GM18517 (cell line): ENCODE measurements at regions not wholly inside any gene's neighbourhood (a gene's known extent, or its start where the extent isn't known, plus 50 kb on each side); places are given as distances from the start of the nearest gene placed in this dataset.

Source experiments
- ATAC-seq: cut with Tn5 transposase; IDR thresholded peaks from one replicate; pipeline ENCODE4 v1.9.1; 2021; ENCODE audit warnings: mild to moderate bottlenecking, moderate library complexity; ENCODE audit not compliant: unreplicated experiment

DNA sequence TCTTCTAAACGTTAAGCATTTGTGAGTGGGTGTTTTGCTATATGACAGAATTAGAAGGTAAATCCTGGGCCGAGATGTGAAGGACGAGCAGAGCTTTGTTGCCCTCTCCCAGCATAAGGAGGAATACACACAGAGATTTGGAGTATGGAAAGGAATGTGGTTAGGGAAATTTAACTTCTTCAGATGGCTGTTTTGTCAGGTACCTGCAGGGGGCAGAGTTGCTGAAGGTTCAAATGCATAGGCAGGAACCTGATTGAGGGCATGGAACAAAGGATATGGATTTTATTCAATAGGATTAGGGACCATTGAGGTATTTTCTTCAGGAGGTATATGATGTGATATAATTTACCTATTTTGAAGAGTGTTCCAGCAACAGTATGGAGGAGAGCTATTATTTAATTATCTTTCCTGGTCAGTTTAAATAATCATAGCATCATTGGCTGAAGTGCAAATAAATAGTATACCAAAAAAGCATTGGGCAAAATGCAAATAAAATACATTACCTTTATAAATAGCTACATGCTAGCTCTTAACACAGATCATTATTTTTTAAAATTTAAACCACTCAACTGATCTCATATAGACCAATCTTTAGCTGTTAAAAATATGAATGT is 143.6 kb downstream of the SLIT2 start:
- ATAC-seq = peak; percentile 64

DNA sequence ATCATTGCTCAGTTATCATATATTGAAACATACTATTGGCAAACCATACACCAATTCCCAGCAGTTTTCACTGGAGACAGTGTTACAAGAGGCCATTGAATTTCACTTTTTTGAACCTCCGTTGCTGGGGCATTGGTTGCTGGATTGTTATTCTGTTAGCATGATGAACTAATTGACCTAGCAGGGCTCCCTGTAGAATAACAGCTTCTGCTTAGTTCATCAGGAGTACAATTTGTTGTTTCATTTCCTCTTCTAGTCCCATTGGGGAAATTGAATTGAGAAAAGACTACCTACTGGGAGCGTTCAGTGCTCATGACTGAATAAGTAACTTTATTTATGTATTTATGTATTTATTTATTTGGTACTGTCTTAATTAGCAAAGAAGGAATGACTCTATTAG is 151.6 kb downstream of the SLIT2 start:
- ATAC-seq = peak; percentile 55

DNA sequence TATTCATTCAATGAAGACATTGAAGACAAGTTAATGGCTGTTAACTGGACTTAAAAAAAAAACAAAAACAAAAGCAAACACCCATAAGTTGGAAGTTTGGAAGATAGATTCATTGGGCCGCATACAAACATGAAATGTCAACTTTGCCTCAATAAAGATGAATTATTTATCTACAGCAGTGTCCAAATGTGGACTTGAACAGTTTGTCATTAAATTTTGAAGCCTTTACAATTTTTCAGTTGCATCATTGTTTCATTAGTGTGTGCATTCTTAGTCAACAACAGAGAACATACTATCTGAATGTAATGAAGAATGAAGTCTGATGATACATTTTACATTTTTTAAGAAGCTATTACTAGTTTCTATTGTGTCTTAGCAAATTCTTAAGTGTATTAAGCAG is 152.1 kb downstream of the SLIT2 start:
- ATAC-seq = no peak

DNA sequence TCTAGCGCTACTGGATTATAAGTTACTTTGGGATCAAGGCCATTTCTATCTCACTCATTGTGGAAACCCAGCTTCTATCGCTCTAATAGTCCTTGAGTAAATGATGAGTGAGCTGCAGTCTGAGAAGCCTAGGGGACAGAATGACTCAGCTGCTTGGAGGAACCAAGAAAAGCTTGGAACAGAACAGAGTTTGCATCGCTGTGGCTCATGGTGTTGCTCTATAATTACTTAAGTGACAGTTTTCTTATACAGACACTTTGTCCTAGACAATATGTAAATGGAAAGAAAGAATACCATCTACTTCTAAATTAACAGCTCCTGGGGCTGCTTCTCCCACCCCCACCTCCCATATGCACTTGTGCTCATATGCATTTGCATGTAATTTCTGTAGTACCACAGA is 156.9 kb downstream of the SLIT2 start:
- no peak for ATAC-seq

DNA sequence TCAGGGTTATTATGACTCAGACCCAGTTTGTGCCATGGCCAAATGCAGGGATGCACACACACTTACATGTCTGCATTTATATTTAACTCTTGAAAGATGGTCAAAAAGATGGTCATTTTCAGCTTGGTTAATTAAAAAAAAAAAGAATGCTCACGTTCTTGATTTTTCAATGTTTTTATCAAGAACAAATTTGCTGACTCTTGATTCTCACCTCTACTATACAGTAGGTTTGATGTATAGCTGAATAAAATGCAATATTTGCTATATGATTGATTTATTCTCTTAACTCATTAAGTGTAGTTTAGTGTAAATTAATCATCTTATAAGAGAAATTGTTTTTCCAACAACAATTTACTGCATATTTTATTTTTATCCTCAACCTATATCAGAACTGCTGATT is 160.4 kb downstream of the SLIT2 start:
- no peak for ATAC-seq

DNA sequence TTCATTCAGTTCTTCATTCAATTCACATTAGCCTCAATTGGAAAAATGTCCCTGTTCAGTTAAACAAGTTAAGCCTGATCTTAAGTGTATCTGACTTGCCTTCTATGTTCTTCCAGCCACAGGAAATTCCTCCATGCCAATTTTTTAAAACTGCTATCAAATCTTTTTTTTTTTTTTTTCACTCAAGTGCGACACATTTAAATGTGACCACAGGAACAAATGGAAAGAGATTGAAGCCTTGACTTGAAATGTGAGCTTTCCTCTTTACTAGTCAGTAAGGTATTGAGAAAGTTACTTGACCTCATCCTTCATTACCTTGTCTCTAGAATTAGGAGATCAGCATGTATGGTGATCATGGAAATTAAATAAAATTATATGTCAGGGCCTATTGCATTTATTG is 165.1 kb downstream of the SLIT2 start:
- no peak for ATAC-seq

DNA sequence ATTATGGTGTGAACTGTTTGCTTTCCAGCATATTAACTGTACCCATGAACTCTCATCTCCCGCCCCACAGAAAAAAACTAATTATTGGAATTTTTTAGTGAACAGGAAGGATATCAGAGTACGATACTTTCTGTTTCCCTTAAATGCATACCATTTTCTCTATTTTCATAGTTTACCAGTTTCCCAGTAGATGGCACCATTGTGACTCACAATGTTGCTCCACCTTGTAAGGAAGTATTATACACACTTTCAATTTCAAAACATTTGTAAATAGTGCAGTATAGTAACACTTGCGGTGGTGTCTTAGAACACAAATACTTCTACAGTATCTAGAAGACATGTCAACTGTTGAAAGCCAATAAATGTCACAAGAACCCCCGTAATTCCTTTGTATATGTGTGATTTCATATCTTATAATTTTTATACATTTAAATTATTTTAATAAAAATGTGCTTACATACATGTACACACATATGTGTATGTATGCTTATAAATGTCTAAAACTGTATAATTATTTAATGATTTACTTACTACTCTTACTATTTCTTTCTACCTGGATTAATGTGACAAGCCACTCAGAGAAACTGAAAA is 167.3 kb downstream of the SLIT2 start:
- peak; percentile 99 for ATAC-seq

DNA sequence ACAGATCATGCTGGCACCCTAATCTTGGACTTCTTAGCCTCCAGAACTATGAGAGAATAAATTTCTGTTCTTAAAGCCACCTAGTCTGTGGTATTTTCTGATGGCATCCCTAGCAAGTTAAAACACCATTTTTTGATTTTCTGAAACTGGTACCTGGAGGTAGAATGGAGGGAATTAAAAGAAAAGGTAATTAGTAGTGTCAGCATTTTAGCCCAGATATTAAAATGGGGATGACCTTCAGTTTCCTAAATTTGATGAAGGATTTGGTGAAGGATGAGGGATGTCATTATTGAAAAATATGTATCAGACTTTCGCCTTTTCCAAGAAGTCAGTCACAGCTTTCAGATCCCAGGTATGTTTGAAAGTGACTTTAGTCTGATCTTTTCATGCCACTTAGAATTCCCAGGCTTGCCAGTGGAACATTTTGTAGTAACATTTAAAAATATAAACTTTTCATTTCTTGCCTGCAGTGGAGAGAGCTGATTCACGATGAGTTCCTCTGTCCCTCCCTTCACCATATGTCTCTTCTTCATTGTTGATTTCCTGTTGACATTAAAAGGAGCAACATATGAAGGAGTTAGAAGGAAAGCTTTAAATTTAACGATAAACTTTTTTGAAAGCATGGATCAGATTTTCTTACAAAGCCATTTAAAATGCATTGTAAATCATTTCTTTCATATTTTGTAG is 169.4 kb downstream of the SLIT2 start:
- no peak for ATAC-seq

DNA sequence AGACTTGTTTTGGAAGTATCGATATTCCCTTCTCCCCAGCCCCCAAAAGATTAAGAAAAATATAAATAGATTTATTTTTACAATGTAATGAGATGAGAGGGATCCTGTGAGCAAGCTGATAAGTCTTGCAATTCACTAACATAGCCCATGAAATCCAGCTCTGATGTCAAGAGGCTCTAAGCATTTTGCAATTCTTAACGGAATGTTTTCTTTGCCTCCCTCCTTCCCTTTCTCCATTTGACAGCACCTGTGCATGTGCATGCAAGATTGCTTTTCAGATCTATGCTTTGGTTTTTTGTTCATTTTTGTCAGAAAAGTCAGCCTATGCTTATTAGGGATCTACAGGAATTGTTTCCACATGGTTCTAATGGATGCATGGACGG is 169.9 kb downstream of the SLIT2 start:
- ATAC-seq = no peak

DNA sequence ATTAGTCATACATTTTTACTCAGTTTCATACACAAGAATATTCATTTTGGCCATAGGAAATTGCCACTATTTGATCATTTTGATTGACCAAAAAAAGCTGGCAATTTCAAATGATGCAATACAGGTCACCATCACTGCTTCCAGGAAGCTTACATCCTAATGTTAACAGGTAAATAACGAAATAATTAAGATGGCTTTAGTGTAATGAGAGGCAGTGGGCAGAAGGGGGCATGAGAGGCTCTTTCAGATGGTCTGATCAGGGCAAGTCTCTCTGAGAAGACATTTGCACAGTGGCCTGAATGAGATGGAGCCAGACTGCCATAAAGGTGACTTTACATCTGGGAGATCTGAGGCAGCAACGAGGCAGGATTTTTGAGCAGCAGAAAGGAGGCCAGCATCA is 170.7 kb downstream of the SLIT2 start:
- peak; percentile 73 for ATAC-seq

DNA sequence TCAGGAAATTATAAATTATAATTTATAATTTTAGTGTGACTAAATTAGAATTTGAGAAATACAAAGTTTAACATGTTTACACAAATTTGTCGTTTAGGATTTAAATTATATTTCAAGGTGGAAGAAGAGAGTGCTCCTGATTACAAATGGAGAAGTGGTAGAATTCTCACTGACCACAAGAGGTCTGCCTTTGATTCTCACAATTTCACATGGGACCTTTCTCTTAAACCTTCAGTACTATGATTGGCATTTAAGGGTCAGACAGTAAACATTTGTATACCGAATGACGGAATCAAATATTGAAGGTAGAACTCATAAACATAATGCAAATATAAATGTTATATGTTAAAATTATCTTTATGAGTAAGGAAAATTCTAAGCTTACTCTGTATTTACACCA is 171.7 kb downstream of the SLIT2 start:
- ATAC-seq = no peak

DNA sequence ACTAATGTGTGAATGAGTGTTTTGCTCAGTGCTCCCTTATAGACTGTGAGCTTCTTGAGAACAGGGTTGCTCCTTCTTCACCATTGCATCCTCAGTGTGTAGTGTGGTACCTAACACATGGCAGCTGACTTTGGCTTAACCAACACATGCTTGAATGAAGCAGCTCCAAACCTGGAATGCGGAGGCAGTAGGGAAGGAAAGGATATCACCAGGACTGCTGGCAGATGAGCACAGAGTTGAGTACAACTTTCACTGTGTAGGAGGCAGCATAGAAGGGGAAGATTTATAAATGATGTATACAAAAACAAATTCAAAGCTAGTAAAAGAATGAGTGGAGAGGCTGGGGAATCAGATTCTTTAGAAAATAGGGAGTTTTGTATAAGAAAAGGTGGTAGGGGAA is 174.3 kb downstream of the SLIT2 start:
- no peak for ATAC-seq

DNA sequence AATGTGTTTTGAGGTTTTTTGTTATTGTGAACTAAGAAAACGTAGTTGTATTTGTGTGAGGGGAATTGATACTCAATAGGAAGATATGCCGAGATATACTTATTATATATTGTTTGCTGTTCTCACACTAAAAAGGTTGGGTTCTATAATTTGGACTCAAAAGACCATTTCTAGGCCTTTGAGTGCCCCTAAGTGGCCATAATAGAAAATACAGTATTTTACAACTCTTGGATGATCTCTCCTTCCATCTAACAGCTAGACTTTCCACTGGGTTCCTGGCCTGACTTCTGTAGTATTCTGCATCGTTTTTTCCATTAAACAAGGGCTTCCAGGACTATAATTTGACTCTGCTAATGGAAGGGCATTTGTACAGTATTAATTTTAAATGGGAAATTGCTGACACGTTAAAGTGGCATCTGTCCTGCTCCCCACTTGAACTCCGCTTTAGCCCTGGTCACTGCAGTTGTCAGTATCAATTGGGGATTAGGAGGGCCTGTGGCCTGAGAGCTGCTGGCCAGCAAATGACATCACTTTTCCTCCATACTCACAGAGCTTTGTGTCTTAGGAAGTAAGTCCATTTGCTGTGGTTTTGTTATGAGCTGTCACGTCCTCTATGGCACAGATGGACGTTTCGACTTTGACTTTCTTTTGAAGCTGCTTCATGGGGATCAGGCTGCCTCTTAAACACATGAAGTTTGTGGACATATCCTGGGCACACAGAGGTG is 176.9 kb downstream of the SLIT2 start:
- ATAC-seq = no peak

DNA sequence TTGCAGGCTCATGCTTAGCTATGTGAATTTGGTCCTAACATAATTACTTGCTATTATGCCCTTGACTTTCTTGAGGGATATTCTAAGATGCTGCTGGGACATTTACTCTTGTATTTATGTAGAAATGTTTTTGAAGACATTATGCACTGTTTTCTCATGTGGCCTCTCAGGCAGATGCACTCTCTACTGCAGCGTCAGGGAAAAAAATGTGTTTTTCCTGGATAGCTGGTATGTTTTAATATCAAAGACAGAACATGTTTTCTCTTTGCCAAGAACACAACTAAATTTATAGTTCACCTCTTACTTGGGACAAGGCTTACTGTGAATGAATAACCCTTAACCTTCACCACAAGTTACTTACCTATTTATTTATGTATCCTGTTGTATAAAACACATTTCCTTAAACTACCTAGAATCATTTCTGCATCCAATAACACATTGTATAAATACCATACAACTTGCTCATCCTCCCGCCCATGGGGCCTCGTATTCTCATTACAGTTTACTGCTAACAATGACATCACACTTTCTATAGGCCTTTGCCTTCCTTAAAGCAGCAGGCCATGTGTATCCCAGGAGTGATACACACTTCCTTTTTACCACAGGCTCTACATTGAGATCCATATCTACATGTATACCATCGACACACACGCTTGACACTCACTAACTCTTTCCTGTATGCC is 178.7 kb downstream of the SLIT2 start:
- ATAC-seq = no peak

DNA sequence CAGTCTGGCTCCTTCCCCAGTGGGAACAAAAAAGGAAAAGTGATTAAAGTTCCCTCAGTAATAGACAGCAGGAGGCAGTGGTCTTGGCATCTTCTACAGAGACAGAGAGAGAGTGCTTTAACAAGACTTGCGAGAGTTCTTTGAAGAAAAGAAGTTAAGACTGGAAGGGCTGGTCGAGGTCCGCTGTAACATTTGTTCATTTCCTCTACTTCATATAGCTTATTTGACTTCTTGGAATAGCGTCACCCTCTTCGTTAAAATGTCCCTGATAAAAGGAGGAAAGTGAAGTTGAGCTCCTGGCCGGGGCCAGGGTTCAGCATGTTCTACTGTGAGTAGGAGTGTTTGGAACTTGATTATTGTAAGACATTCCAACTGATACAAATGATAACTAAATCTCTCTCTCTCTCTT is 179.8 kb downstream of the SLIT2 start:
- no peak for ATAC-seq

DNA sequence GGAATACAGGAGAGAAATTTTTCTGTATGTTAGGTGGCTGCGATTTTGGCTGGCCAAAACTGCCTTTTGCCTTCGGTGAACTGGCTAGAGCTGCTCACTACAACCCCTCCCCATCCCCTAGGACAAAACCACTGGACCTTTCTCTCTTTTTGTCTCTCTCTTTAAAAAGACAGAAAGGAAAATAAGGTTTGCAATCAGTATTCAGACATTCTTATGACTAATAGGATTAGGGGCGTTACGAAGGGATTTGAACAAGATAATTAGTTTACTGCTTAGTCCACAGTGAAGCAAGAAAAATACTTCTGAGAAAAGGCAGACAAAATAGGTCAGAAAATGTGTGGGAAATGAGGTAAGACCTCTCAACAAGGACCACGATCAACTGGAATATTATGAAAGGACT is 180.4 kb downstream of the SLIT2 start:
- ATAC-seq = no peak

DNA sequence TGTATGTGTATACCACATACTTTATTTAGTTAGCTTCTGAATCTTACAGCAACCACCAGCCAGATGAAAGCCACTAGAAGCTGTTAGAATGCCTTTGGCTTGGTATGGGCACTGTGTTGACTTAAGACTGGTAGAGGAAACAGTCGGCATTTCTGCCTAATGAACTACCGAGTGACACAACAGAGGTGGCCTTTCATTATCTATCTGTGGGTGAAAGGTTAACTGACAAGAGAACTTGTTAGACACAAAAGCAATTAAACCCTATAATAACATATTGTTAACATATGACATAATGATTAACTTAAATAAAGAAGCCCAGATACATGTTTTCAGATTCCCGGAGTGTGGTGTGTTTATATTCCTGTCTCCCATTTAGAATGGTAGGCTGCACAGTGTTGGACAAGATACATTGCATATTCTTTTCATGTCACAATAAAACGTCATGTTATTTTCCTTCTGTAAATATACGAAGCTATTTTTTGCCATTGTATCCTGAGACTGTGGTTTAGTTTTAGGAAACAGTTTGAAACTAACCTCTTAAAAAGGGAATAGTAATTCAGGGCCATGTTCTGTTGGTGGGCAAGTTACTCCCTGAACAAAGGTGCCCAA is 181.5 kb downstream of the SLIT2 start:
- no peak for ATAC-seq

DNA sequence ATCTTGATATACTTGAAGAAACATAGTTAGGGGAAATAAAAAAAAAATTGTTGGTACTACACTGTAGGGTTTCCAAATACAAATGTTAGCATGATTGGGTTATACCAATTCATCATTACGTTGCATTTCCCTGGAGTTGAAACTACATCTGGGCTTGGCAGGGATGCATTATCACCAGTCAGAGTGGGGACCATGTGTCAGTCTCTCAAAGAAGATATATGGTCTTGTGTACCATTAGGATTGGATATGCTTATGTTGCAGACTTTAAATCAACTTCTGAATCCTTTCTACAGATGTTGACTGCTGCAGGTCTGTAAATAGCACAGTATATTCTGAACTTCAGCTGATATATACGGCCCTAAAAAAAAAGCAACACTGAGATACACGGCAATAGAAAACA is 188.5 kb downstream of the SLIT2 start:
- no peak for ATAC-seq

DNA sequence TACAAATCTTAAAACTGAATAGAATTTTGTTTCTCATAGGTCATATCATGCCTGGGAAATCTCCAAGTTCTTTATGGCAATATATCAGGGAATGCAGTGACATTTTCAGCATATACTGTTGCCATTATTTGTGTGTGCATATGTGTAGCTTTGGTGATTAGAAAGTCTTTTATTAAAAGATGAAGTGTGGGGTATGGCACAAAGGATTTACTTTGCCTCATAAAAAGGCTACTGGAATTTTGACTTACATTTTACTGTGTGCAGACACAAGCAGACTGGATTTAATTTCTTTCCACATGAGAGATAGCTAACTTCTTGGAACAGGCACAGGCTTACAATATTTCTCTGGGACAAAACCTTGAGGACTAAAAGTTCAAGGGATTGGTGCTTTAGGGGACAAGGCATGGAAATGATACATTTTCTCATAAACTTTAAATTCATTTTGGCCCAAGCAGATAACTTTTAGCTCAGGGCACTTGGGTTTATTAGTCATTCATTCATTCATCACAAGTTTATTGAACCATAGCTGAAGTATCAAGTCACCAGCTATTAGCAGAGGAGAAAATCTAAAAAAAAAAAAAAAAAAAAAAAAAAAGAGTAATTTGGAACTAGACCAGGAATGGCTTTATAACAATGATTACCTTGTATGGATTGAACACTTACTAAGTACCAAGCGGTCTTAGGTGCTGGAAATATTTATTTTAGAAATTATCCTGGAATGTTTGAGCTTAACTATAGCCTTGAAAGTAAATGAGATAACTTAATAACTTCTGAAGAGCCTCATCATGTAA is 191.5 kb downstream of the SLIT2 start:
- ATAC-seq = no peak
